Neural cell (in vitro differentiated cells): ENCODE measurements at regions not wholly inside any gene's neighbourhood (a gene's known extent, or its start where the extent isn't known, plus 50 kb on each side); places are given as distances from the start of the nearest gene placed in this dataset.

Experiments used
- CTCF ChIP-seq: fragments of 450-650 bp; IDR thresholded peaks from 2 replicates; pipeline ENCODE4 v1.5.1; 2014; ENCODE audit warnings: antibody characterized with exemption, mild to moderate bottlenecking, moderate library complexity; ENCODE audit not compliant: poor library complexity, severe bottlenecking
- EP300 ChIP-seq: fragments of 450-650 bp; conservative IDR thresholded peaks from 2 replicates; pipeline ENCODE4 v1.6.1; 2014; ENCODE audit warnings: antibody characterized with exemption, mild to moderate bottlenecking, moderate library complexity; ENCODE audit not compliant: poor library complexity, severe bottlenecking
- MXI1 ChIP-seq: fragments of 450-650 bp; conservative IDR thresholded peaks from 2 replicates; pipeline ENCODE4 v1.6.1; 2014; ENCODE audit warnings: antibody characterized with exemption, mild to moderate bottlenecking; ENCODE audit not compliant: poor library complexity, severe bottlenecking
- POLR2AphosphoS5 ChIP-seq: IDR thresholded peaks from 2 replicates; pipeline ENCODE4 v1.6.1; 2012
- RAD21 ChIP-seq: fragments of 450-650 bp; conservative IDR thresholded peaks from 2 replicates; pipeline ENCODE4 v1.6.1; 2014; ENCODE audit warnings: antibody characterized with exemption, mild to moderate bottlenecking, moderate library complexity
- REST ChIP-seq: IDR thresholded peaks from 2 replicates; pipeline ENCODE4 v1.6.1; 2012; ENCODE audit warnings: borderline replicate concordance
- TAF1 ChIP-seq: IDR thresholded peaks from 2 replicates; pipeline ENCODE4 v1.6.1; 2012; ENCODE audit warnings: low read depth

GRCh38 chr4:11328401-11328800, 100.3 kb downstream of the HS3ST1 start:
- no peak for TF ChIP-seq REST
- no peak for TF ChIP-seq POLR2AphosphoS5
- TF ChIP-seq TAF1: no peak
- TF ChIP-seq EP300: no peak
- no peak for TF ChIP-seq RAD21
- TF ChIP-seq CTCF: no peak
- no peak for TF ChIP-seq MXI1
